ENCODE measurements at regions not wholly inside any gene's neighbourhood (a gene's known extent, or its start where the extent isn't known, plus 50 kb on each side); places are given as distances from the start of the nearest gene placed in this dataset.

GRCh38 chr15:95674031-95674430 lies 656.5 kb upstream of the NR2F2 start:
- H3K9me3 Mint-ChIP-seq, result no peaks in the 10 kb centered on the region; the same call in 2 of the 3 replicates
- no peaks in the 10 kb centered on the region for H3K4me1 Mint-ChIP-seq

More at GRCh38 chr15:95674031-95674430, 656.5 kb upstream of the NR2F2 start:
- Mint-ChIP-seq H3K27ac (no peak overlapping the region), H3K27me3 (ENCODE audit: insufficient read depth, low read depth, poor library complexity) (no peaks in the 10 kb centered on the region), H3K36me3 (ENCODE audit: low read depth) (no peaks in the 10 kb centered on the region), H3K4me3 (no peak overlapping the region)
- ATAC-seq (no peak), DNase-seq (ENCODE audit: low spot score) (no peak)
- Histone ChIP-seq H3K4me1 (ENCODE audit: insufficient read depth) (no peaks in the 10 kb centered on the region), H2AFZ (no peak overlapping the region), H3K79me2 (replicated peaks; ENCODE audit: insufficient read depth) (no peaks in the 10 kb centered on the region), H4K20me1 (replicated peaks; ENCODE audit: insufficient read depth) (no peaks in the 10 kb centered on the region), H3K4me3 (no peak overlapping the region), H3K4me2 (no peak overlapping the region), H3K27me3 (ENCODE audit: insufficient read depth) (no peaks in the 10 kb centered on the region), H3K9me2 (ENCODE audit: insufficient read depth) (no peaks in the 10 kb centered on the region), H3K36me3 (ENCODE audit: insufficient read depth) (no peaks in the 10 kb centered on the region), H3F3A (replicated peaks; ENCODE audit: low read depth) (no peaks in the 10 kb centered on the region), H3K27ac (ENCODE audit: low read depth) (no peak overlapping the region)
- TF ChIP-seq ZNF331 (CRISPR knock-in tag; IDR thresholded peaks at IDR 0.05; ENCODE audit: low read depth) (no peak), ETS1 (IDR thresholded peaks at IDR 0.05) (no peak), CTCF (conservative IDR thresholded peaks at IDR 0.05; ENCODE audit: low read depth in 2 of 2) (no peak), CREB1 (CRISPR knock-in tag; IDR thresholded peaks at IDR 0.05; ENCODE audit: low read depth) (no peak), ZNF114 (CRISPR knock-in tag; IDR thresholded peaks at IDR 0.05) (no peak), ZNF462 (CRISPR knock-in tag; IDR thresholded peaks at IDR 0.05) (no peak), STAT1 (IDR thresholded peaks at IDR 0.05; ENCODE audit: unreplicated experiment) (no peak), REST (IDR thresholded peaks at IDR 0.05; ENCODE audit: unreplicated experiment) (no peak), JUNB (IDR thresholded peaks at IDR 0.05; ENCODE audit: unreplicated experiment) (no peak), POLR2AphosphoS5 (IDR thresholded peaks at IDR 0.05; ENCODE audit: low read depth) (no peak), EZH2phosphoT487 (IDR thresholded peaks at IDR 0.05; ENCODE audit: unreplicated experiment) (no peak), NANOG (IDR thresholded peaks at IDR 0.05; ENCODE audit: borderline replicate concordance) (no peak), EZH2 (IDR thresholded peaks at IDR 0.05; ENCODE audit: low read depth, unreplicated experiment) (no peak)
